ENCODE measurements at regions not wholly inside any gene's neighbourhood (a gene's known extent, or its start where the extent isn't known, plus 50 kb on each side); places are given as distances from the start of the nearest gene placed in this dataset.

DNA sequence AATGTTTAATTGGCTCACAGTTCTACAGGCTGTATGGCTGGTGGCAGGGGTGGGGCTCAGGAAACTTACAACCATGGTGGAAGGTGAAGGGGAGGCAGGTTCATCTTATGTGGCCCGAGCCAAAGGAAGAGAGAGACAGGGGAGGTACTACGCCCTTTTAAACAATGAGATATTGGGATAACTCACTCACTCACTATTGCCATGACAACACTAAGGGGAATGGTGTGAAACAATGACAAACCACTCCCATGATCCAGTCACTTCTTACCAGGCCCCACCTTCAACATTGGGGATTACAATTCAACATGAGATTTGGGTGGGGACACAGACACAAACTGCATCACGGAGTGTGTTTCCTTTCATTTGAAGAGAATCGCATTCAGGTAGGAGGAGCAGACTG is 220.9 kb downstream of the GADD45G start:
- in situ Hi-C loops (cut with HindIII; ENCODE audit: low sequenced_read_pairs), result no loop called here

DNA sequence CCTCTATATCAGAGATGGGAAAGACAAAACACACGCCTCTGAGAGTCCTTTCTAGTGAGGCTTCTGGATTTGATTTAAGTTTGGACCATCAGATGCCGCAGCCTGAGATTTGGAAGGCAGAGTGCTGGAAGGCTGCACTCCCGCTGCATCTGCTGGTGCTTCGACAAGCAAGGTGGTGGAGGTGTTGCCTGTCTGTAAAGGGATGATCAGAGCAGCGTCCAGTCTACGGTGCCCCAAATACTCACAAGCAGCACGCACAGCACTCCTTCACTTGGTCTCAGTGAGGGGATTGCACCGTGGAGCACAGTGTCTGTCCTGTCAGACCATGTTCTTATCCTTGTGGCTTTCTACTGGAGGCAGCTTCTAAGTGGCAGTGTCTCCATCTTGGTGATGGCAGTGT is 221.4 kb downstream of the GADD45G start:
- in situ Hi-C loops (cut with HindIII; ENCODE audit: low sequenced_read_pairs), result no loop called here

DNA sequence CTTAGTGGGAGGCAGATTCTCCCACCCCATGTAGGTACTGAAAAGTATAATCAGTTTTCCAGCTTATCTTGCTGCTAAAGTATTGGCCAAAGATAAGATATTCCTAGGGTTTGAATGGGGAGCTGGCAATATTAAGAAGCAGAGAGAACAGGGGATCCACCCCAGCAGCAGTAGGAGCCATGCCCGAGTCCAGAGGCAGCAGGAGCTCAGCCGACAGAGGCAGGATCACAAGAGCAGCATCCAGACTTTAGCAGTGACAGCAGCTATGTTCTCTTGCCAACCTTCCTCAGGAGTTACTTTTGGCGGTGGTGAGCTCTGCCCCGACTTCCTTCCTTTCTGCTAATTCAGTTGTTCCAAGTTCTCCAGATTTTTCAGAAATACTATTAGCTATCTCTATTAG is 224.5 kb downstream of the GADD45G start:
- in situ Hi-C loops (cut with HindIII; ENCODE audit: low sequenced_read_pairs), result no loop called here

DNA sequence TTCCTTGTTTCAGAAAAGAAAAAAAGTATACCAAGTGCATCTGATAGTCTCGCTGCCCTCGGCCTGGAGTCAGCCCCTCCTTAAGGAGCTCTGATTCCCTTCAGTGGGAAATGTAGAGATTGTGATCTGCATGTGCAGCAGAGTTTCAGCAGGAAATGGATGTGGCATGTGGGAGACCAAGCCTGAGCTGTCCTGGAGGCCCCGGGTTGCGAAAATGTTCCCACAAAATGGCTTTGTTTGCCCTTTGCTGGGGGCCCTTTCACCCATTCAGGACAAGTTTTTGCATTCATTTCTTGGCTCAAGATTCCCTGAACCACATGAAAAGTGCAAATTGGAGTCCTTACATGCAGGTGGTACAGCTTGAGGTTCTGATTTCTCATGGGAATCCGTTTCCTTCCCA is 230.9 kb downstream of the GADD45G start:
- in situ Hi-C loops (cut with HindIII; ENCODE audit: low sequenced_read_pairs), result no loop called here

DNA sequence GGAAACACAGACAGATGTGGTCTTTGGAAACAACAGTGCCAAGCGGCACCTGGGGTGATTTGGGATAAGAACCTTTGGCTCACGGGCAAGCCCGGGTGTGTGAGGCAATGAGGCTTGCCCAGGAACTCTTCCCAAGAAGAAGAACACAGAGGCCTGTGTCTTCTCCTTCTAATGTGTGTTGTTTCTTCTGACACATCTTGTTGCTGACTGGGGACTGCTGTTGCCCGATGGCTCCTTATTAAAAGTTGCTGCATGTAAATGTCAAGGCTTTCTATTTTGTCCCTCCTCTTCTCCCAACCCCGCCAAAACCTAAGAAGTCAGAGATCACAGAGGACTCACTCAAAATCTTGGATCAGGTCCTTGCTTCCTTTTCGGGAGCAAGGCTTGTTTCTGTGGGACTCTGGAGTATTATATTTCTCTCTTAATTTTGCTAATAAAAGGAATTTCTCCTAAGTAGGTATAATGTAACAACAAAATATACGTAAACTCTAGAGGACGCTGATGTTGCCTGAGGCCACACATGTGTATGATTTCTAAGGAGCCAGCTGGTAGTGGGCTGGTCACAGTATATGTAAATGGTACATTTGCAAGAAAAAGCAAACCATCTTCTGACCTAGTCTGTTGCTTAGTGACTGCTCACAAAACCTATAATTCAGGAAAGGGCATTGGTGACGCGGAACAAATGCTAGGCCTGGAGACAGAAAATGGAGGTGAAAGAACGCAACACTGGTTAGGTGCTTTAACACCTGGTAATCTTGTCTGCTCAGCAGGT is 232.5 kb downstream of the GADD45G start:
- in situ Hi-C loops (cut with HindIII; ENCODE audit: low sequenced_read_pairs), result no loop called here

DNA sequence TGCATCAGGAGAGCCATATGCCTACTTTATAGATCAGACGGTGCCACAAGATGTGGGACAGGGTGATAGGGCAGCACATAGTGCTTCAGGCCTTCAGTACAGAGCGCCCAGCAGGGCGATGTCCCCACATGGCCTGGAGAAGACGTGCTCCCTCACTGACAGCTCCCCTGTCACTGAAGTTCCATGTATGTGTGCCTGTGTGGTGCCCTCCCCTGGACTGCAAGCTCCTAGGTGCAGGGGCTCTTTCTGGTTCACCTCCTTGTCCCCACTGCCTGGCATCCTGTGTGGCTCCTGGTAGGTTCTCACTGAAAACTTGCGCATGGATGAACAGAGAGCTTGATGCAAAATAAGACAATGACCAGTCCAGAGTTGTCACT is 233.1 kb downstream of the GADD45G start:
- in situ Hi-C loops (cut with HindIII; ENCODE audit: low sequenced_read_pairs), result no loop called here

DNA sequence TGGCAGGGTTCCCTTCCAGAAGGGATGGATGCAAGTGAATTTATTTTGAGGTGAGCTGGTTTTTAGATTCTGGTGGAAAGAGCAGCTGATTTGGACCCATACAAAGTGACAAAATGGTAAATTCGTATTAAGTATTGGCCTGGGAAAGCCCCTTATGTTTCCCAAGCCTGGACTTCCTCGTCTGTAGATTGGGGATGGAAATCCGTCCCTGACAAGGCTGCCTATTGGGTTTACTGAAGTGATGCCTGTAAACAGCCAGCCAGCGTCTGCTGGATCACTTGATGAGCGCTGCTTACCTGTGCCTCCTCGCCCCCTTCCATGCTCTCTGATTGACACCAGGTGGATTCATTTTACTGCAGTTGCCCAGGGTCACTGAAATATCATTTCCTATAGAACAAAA is 233.8 kb downstream of the GADD45G start:
- in situ Hi-C loops (cut with HindIII; ENCODE audit: low sequenced_read_pairs), result no loop called here

DNA sequence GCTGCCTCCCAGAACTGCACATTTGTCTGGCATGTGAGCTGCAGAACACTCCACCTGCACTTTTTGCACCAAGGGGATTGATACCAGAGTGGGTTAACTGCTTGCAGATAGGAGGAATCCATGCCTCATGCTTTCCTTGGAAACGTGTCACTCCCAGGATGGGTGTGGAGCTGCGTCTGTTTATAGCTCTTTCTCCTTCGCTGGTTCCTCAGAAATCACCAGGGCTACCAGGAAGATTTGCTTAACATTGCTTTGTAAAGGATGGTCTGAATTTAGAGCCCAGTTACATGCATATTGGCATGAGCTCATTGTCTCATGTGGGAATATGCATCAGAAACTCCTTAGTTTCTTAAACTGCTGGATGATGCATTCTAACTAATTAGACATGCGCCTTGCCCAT is 234.6 kb downstream of the GADD45G start:
- in situ Hi-C loops (cut with HindIII; ENCODE audit: low sequenced_read_pairs), result no loop called here

DNA sequence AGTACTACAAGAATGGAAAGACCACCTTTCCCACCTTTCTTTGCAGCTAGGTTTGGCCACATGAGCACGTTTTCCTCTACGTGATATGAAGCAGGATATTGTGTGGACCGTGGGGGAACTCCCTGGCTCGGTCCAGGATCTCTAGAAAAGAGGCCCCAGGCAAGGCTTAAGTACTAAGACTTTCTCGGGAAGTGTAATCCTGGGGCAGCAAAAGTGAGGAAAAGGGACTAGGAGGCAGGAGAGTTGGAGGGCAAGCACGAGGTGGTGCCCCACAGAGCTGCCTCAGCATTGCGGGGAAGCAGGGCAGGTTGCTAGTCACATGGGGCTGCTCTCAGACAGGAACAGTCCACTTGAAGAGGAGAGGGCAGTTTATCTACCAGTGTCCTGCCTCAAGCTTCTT is 235.1 kb downstream of the GADD45G start:
- in situ Hi-C loops (cut with HindIII; ENCODE audit: low sequenced_read_pairs), result no loop called here

DNA sequence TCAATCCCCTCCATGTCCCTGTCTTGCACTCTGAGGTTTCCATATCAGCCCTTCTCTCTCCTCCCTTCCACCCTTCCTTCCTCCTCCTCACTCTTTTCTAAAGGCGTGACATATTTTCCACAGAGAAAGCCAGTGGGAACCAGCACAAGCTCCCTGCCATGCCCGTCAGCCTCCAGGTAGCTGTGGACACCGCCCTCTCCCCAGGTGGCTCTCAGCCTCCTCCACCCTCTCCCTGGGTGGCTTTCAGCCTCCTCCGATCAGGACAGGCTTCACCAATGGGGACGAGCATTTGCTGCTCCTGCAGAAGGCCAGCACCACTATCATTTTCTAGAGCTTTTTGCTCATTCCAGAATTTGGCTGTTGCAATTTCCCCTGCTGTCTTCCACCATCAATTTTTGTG is 236.6 kb downstream of the GADD45G start:
- in situ Hi-C loops (cut with HindIII; ENCODE audit: low sequenced_read_pairs), result no loop called here

DNA sequence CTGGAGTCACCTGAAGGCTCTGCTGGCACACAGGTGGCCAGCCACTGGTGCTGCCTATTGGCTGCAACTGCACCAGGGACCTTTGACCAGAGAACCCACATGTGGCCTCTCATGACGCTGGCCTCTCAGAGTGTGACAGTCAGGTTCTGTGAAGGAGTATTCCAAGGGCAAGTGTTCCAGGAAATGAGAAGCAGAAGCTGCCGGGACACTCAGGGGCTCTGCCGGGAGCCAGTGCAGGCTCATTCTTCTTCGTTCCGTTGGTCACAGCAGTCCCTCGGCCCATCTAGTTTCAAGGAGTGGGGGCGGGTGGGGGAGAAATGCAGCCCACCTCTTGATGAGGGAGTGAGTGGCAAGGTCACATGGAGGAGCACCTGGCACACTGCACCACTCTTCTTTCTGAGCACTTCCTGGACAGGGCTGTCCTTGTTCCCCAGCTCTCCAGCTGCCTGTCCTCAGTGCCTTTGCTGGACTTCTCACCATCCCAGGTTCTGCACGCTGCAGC is 237.5 kb downstream of the GADD45G start:
- in situ Hi-C loops (cut with HindIII; ENCODE audit: low sequenced_read_pairs), result no loop called here

DNA sequence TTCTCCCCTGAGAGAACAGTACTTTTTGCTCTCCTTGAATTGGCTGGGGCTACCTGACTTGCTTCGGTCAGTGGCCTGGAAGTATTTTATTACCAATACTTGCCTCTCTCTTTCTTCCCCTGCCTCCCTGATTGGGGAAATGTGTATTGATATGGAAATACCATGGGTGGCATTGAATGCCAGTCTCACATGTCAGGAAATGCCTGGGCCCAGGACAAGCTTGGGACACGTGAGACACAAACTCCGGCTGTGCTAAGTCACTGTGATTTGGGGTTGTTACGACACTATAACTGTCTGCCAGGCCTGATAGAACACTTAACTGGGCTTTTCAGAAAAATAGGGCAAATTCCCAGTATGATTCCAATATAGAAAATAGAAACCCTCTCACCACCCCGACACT is 238.3 kb downstream of the GADD45G start:
- in situ Hi-C loops (cut with HindIII; ENCODE audit: low sequenced_read_pairs), result no loop called here

DNA sequence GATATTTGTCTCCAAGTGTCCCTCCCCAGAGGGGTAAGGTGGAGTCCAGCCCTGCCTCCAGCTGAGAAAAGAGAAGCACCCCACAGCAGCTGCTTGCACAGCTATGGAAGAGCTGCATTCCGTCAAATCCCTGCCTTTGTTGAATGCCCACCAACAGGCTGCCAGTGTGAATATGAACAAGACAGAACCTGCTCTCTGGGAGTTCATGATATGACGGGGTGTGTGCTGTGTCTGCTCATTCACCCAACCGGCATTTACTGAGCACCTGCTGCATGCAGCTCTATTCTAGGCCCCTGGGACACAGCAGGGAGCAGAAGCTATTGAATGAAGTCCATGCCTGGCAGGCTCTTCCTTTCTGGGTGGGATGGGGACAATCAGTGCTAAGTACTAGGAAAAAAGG is 238.8 kb downstream of the GADD45G start:
- in situ Hi-C loops (cut with HindIII; ENCODE audit: low sequenced_read_pairs), result no loop called here

DNA sequence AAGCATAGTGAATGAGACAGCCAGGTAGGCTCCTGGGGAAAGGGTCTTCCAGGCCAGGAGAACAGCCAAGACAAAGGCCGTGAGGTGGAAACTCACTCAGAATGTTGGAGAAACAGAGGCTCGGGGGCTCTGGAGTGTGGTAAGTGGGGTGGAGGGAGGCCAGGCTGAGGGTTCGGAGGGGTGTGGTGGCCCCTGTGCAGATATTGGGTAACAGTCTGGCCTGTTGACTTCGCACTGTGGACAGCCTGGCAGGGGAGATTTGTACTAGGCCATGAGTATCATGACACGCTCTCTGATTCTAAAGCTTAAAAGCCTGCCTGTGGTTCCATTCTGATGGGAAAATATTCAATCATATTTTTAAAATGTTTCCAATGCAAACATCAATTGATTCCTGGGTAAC is 239.3 kb downstream of the GADD45G start:
- in situ Hi-C loops (cut with HindIII; ENCODE audit: low sequenced_read_pairs), result no loop called here

DNA sequence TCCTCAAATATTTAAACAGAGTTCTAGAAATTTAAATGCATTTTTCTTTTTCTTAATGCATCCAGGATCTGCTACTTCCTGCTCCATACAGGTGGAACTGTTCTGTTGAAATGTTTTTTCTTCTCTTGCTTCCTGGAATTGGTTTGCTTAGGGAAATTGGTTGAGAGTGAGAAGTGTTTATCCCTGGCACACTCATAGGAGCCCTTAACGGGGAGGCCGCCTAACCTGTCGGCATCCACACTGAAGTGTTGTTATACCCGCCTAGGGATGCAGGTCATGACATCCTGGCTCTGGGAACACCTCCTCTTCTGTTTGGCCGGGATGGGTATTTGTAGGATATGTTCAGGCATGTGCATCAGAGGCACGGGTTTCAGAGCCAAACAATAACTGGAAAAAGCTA is 239.7 kb downstream of the GADD45G start:
- in situ Hi-C loops (cut with HindIII; ENCODE audit: low sequenced_read_pairs), result no loop called here

DNA sequence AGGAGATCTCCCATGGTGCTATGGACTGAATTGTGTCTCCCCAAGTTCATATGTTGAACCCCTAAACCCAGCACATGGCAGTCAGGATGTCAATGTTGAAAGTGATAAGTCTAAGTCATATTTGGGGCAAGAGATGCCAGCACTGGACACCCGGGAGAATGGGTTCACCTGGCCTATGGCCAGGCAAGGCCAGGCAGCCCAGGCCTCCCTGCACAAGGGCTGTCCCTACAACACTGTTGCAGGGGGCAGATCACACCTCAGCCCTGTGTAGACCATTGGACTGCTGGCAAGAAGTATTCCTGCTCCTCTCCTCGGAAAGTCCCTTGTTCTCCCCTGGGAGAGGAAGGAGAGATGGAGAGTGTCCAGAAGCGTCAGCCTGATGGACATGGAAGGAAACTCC is 240.5 kb downstream of the GADD45G start:
- in situ Hi-C loops (cut with HindIII; ENCODE audit: low sequenced_read_pairs), result no loop called here

DNA sequence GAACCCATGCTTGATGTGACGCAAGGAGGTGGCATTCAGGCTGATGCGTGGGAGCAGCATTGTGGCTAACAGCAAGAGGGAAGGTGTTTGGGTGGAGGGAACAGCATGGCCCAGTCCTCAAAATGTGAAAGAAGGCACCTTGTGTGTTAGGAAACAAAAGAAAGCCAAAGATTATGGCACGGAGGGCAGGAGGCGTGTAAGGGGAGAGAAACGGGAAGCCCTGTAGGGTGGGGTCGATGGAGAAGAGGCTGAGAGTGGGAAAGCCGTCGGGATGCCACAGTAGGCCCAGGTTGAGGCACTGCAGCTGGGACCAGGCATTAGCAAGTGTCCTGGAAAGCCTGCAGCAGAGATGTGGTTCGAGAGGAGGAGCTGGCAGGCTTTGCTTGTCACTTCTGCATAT is 241.1 kb downstream of the GADD45G start:
- in situ Hi-C loops (cut with HindIII; ENCODE audit: low sequenced_read_pairs), result no loop called here

DNA sequence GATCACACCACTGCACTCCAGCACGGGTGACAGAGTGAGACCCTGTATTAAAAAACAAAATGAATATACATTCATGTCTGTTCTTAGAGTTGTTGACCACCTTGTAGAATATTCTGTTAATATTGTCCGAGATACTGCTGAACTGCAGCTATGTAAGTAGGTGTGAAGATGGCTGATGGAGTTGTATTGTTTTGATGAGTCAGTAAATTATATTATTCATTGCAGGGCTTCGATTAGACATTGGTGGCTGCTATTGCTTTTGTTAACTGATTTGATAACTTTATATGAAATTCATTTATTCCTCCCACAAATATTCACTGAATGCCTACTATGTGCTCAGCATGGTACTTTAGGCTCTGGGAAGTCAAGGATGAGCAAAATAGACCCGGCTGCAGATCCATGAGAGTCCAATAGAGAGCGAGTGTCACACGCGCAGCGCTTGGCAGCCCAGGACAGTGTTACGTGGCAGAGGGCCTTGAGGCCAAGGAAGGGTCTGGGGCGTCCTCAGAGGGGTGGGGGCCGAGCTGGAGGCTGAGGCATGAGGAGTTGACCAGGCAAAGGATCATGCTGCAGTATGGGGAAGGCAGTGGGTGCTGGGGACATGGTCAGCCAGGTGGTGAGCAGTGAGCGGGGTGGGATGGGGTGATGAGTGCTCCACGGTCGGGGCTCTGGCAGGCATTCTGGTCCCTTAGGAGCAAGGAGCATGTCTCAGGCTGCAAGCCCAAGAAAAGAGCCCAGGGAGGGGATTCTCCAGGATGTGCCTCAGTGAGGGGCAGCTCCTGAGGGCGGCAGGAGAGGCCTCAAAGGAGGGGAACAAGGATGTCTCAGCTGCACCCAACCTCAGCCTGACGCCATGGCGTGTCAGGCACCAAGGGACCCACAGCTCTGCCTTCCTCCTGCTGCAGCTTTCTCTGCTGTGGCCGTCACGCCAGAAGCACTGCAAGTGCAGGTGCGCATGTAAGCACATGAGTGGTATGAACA is 243.5 kb downstream of the GADD45G start:
- in situ Hi-C loops (cut with HindIII; ENCODE audit: low sequenced_read_pairs), result no loop called here

DNA sequence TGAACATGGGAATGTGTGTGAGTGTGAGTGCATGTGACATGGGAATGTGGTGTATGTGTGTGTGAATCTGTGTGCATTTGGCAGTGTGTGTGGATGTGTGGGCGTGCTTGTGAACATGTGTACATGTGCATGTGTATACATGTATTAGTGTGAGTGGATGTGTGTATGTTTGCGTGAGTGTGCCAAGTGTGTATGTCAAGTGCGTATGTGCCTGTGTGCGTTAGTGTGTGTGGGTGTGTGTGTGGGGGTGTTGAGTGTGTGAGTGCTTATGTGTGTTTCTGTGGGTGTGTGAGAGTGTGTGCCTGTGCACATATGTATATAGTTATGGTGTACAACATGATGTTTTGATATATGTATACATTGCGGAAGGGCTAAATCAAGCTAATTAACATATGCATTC is 244.3 kb downstream of the GADD45G start:
- in situ Hi-C loops (cut with HindIII; ENCODE audit: low sequenced_read_pairs), result no loop called here

DNA sequence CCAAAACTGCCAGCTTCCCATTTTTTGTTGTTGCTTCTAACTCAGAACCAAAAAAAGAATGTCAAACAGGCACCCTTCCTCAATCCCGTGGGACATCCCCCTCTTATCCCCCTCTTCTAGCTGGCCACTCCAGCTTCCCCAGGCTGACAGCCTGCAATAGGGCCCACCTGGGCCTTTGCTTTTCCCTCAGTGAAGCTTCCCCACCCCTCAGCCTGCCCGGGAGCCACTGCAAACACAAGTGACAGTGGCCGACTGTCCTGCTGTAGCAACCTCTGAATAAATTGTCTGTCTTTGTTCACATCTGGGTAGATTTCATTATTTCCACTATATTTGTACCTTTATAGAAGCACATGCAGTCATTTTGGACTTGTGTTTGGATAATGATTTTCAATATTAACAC is 245.3 kb downstream of the GADD45G start:
- in situ Hi-C loops (cut with HindIII; ENCODE audit: low sequenced_read_pairs), result no loop called here

DNA sequence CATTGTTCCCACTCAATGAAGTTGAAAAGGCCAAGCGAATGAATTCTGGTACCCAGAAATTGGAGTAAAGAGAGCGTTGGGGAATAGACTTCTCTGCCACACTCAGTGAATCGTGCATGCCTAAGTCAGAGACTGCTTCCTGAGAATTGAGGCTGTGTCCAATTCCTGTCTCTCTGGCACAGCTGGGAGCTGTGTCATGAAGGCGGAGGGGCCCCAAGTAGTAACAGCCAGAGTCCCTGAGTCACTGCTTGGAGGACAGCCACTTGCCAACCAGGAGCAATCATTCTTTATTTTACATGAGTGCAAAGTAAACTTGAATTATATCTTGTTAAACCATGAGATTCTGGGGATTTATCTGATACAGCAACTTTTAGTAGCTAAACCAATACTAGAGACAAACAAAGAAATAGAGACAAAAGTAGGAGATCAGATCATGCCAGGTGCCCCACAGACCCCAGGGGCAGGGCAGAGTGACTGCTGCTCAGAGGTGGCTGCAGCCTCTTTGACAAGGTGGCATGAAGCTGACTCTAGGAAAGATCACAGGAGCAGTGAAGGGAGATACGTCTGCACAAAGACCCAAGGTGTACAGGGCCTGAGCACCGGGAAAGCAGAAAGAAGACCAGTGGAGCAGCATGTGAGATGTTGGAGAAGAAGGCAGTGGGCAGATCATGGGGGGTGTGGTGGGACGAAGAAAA is 246.0 kb downstream of the GADD45G start:
- in situ Hi-C loops (cut with HindIII; ENCODE audit: low sequenced_read_pairs), result no loop called here

Measured in DLD1 (cell line).